HCT116 (cell line): ENCODE measurements at regions not wholly inside any gene's neighbourhood (a gene's known extent, or its start where the extent isn't known, plus 50 kb on each side); places are given as distances from the start of the nearest gene placed in this dataset.

Source experiments
- ATAC-seq: fragments of 200-7000 bp; cut with Tn5 transposase; 2 replicates; pipeline ENCODE4 v1.9.1; 2020; ENCODE audit warnings: mild to moderate bottlenecking, moderate library complexity
- BruUV-seq: library from RNA; stranded (reverse); fragments of 400-500 nt; replicated peaks from 2 replicates; lab custom pipeline; 2021; lab: Mats Ljungman, UMichigan
- CTCF ChIA-PET: fragments of 300-600 bp; sonication (Branson Sonifier 250); formaldehyde crosslinking; loops from one replicate; lab custom pipeline; 2021; ENCODE audit warnings: antibody characterized with exemption; lab: Charles Lee
- POLR2A ChIA-PET: fragments of 300-600, 350-600 bp; sonication (Branson Sonifier 250); formaldehyde crosslinking; loops from one replicate; lab custom pipeline; 2021; ENCODE audit warnings: antibody characterized with exemption; lab: Charles Lee
- RAD21 ChIA-PET, 2 experiments: fragments of 300-600 bp; sonication (Branson Sonifier 250); formaldehyde crosslinking; loops; one replicate each; lab custom pipeline; 2023; ENCODE audit warnings: low total read pairs in 2 of 2; ENCODE audit not compliant: uncharacterized antibody in 2 of 2, unreplicated experiment in 2 of 2, low non-redundant PET in 1 of 2; lab: Charles Lee
- DNase-seq: peaks from one replicate; pipeline ENCODE4 v3.0.0-alpha.2; 2010; ENCODE audit warnings: low read depth, low spot score
- H2AFZ ChIP-seq: fragments of 200-600 bp; shearing (Covaris generic), sonication (generic); 2 replicates; pipeline ENCODE4 v1.6.1; 2017; ENCODE audit warnings: low read depth, mixed run types, mixed read lengths, antibody characterized with exemption, low read length; ENCODE audit not compliant: poor library complexity, severe bottlenecking
- H3K27ac ChIP-seq: 2 replicates; pipeline ENCODE4 v1.5.1; 2012; ENCODE audit warnings: low read depth, low read length
- H3K27me3 ChIP-seq: fragments of 200-600 bp; sonication (generic); 2 replicates; pipeline ENCODE4 v1.6.1; 2016; ENCODE audit warnings: mixed run types, low read length, mixed read lengths; ENCODE audit not compliant: insufficient read depth
- H3K36me3 ChIP-seq, 2 experiments: fragments of 200-500 bp in 1 of 2; fragments of 200-600 bp in 1 of 2; sonication (Bioruptor generic) in 1 of 2; sonication (generic) in 1 of 2; 2 replicates each; pipeline versions ENCODE4 v1.5.1 to v1.6.1; 2014 to 2016; ENCODE audit warnings: low read length in 2 of 2, inconsistent platforms in 1 of 2, mixed read lengths in 1 of 2, mixed run types in 1 of 2; ENCODE audit not compliant: insufficient read depth in 2 of 2, control insufficient read depth in 1 of 2
- H3K4me1 ChIP-seq, 2 experiments: fragments of 200-600 bp in 1 of 2; sonication (generic) in 1 of 2; 2 replicates each; pipeline versions ENCODE4 v1.5.1 to v1.6.1; 2012 to 2017; ENCODE audit warnings: low read length in 2 of 2, inconsistent platforms in 1 of 2, mild to moderate bottlenecking in 1 of 2, mixed read lengths in 1 of 2, mixed run types in 1 of 2, moderate library complexity in 1 of 2; ENCODE audit not compliant: insufficient read depth in 2 of 2, control insufficient read depth in 1 of 2
- H3K4me2 ChIP-seq: fragments of 200-600 bp; sonication (generic); 2 replicates; pipeline ENCODE4 v1.6.1; 2017; ENCODE audit warnings: mixed run types, low read length, mixed read lengths
- H3K4me3 ChIP-seq, 2 experiments: fragments of 200-600 bp in 1 of 2; sonication (generic) in 1 of 2; replicated peaks in 1 of 2; 2 replicates each; pipeline ENCODE4 v1.5.1; 2011 to 2016; ENCODE audit warnings: low read length in 2 of 2, control low read depth in 1 of 2, low read depth in 1 of 2, mild to moderate bottlenecking in 1 of 2, mixed read lengths in 1 of 2, mixed run types in 1 of 2
- H3K79me2 ChIP-seq: fragments of 200-600 bp; sonication (generic); 2 replicates; pipeline ENCODE4 v1.6.1; 2017; ENCODE audit warnings: mild to moderate bottlenecking, mixed run types, low read length, moderate library complexity, mixed read lengths; ENCODE audit not compliant: insufficient read depth
- H3K9ac ChIP-seq: fragments of 200-600 bp; sonication (generic); 2 replicates; pipeline ENCODE4 v1.6.1; 2016; ENCODE audit warnings: low read length, mixed read lengths
- H3K9me2 ChIP-seq: fragments of 200-600 bp; sonication (generic), shearing (Covaris generic); 2 replicates; pipeline ENCODE4 v1.6.1; 2017; ENCODE audit warnings: mixed run types, mild to moderate bottlenecking, moderate library complexity; ENCODE audit not compliant: insufficient read depth
- H3K9me3 ChIP-seq, 2 experiments: fragments of 200-500 bp in 1 of 2; fragments of 200-600 bp in 1 of 2; sonication (Bioruptor generic) in 1 of 2; sonication (generic) in 1 of 2; 2 replicates each; pipeline ENCODE4 v1.6.1; 2014 to 2017; ENCODE audit warnings: low read length in 2 of 2, mixed read lengths in 2 of 2, inconsistent platforms in 1 of 2, low read depth in 1 of 2, mild to moderate bottlenecking in 1 of 2, mixed run types in 1 of 2, moderate library complexity in 1 of 2; ENCODE audit not compliant: control insufficient read depth in 1 of 2, insufficient read depth in 1 of 2
- H4K20me1 ChIP-seq: fragments of 200-600 bp; sonication (generic), shearing (Covaris generic); 2 replicates; pipeline ENCODE4 v1.6.1; 2017; ENCODE audit warnings: mixed run types, mild to moderate bottlenecking, moderate library complexity; ENCODE audit not compliant: insufficient read depth
- CTCF ChIP-seq, 3 experiments: fragments of 200-600 bp in 1 of 3; sonication (generic) in 1 of 3; IDR thresholded peaks in 2 of 3; conservative IDR thresholded peaks in 1 of 3; 2 replicates each; pipeline ENCODE4 v1.5.1; 2012 to 2017; ENCODE audit warnings: low read depth in 2 of 3, low read length in 2 of 3, antibody characterized with exemption in 1 of 3, borderline replicate concordance in 1 of 3, control low read depth in 1 of 3, mild to moderate bottlenecking in 1 of 3, mixed read lengths in 1 of 3, mixed run types in 1 of 3, moderate library complexity in 1 of 3; ENCODE audit not compliant: insufficient read depth in 1 of 3
- FOSL1 ChIP-seq: IDR thresholded peaks from 2 replicates; pipeline ENCODE4 v1.6.1; 2012; ENCODE audit warnings: low read depth
- JUND ChIP-seq: IDR thresholded peaks from 2 replicates; pipeline ENCODE4 v1.6.1; 2012
- MAX ChIP-seq: IDR thresholded peaks from 2 replicates; pipeline ENCODE4 v1.6.1; 2012
- POLR2AphosphoS5 ChIP-seq: IDR thresholded peaks from 2 replicates; pipeline ENCODE4 v1.6.1; 2011; ENCODE audit warnings: mild to moderate bottlenecking, low read depth, low read length, moderate library complexity
- SRF ChIP-seq: IDR thresholded peaks from 2 replicates; pipeline ENCODE4 v1.6.1; 2012; ENCODE audit warnings: low read depth
- TCF7L2 ChIP-seq: IDR thresholded peaks from 2 replicates; pipeline ENCODE4 v1.7.0; 2011; ENCODE audit warnings: borderline replicate concordance, inconsistent platforms; ENCODE audit not compliant: insufficient read depth, insufficient read length; ENCODE audit errors: extremely low read depth
- intact Hi-C: fragments of 100-400 bp; cut with micrococcal nuclease; formaldehyde crosslinking; loops from 2 replicates; pipeline ENCODE4 v1.10.0; 2022

- H4K20me1 ChIP-seq, result no peaks in the 10 kb centered on the region
- no peak overlapping the region for H3K4me3 ChIP-seq
- RAD21 ChIA-PET, result no interaction called here
- no peaks in the 10 kb centered on the region for H3K27me3 ChIP-seq
- no peaks in the 10 kb centered on the region for H3K79me2 ChIP-seq
- H3K9me3 ChIP-seq, result no peaks in the 10 kb centered on the region
- no peaks in the 10 kb centered on the region for H3K9me2 ChIP-seq
- CTCF ChIA-PET, result no interaction called here
- intact Hi-C loops, result no loop called here
- no peaks in the 10 kb centered on the region for H3K36me3 ChIP-seq
- ATAC-seq, result peak; percentile 77
- no peak overlapping the region for H2AFZ ChIP-seq
- H3K4me1 ChIP-seq, result no peaks in the 10 kb centered on the region
- H3K4me2 ChIP-seq, result no peak overlapping the region
- POLR2A ChIA-PET, result no interaction called here
- no peak overlapping the region for H3K27ac ChIP-seq
- TF ChIP-seq CTCF (IDR thresholded peaks at IDR 0.05 in 2 of 3, conservative IDR thresholded peaks at IDR 0.05 in 1 of 3; ENCODE audit: borderline replicate concordance in 1 of 3, insufficient read depth in 1 of 3, low read depth in 2 of 3, low read length in 2 of 3) (peak in 2 of 3 experiments; percentile 41 to 51; a peak in 3 of 6 replicates), JUND (no peak), TCF7L2 (no peak), FOSL1 (no peak), SRF (no peak)
- H3K9ac ChIP-seq, result no peak overlapping the region
- DNase-seq, result no peak
- BruUV-seq, result no TSS peak
Observed at GRCh38 chr6:166076625-166077024, 91.0 kb downstream of the TBXT start.

- H3K27me3 ChIP-seq, result no peaks in the 10 kb centered on the region
- no peaks in the 10 kb centered on the region for H3K79me2 ChIP-seq
- H3K9me2 ChIP-seq, result no peaks in the 10 kb centered on the region
- no peak overlapping the region for H3K4me3 ChIP-seq
- no peak overlapping the region for H3K4me2 ChIP-seq
- no peak overlapping the region for H2AFZ ChIP-seq
- CTCF ChIA-PET, result no interaction called here
- no peak for TF ChIP-seq FOSL1
- no peak for TF ChIP-seq SRF
- no peak for TF ChIP-seq POLR2AphosphoS5
- TF ChIP-seq MAX, result no peak
- no peak for TF ChIP-seq JUND
- no peak overlapping the region for H3K9ac ChIP-seq
- no peak for ATAC-seq
- intact Hi-C loops, result no loop called here
- H3K9me3 ChIP-seq, result no peaks in the 10 kb centered on the region
- DNase-seq, result no peak
- H3K36me3 ChIP-seq, result no peaks in the 10 kb centered on the region
- no peak overlapping the region for H3K27ac ChIP-seq
- no TSS peak for BruUV-seq
- POLR2A ChIA-PET, result no interaction called here
- no peaks in the 10 kb centered on the region for H3K4me1 ChIP-seq
- H4K20me1 ChIP-seq, result no peaks in the 10 kb centered on the region
- RAD21 ChIA-PET, result no interaction called here
Observed at GRCh38 chr6:166075925-166076324, 91.7 kb downstream of the TBXT start.
